SK-N-SH treated with all-trans-retinoic acid at 6 μM for 48 hours (cell line): ENCODE measurements at regions not wholly inside any gene's neighbourhood (a gene's known extent, or its start where the extent isn't known, plus 50 kb on each side); places are given as distances from the start of the nearest gene placed in this dataset.

Experiments used
- ARNTL ChIP-seq: fragments of 450-650 bp; formaldehyde crosslinking; IDR thresholded peaks from 2 replicates; pipeline ENCODE4 v1.5.0; 2020; ENCODE audit warnings: low read depth, mild to moderate bottlenecking, moderate library complexity, borderline replicate concordance
- BACH2 ChIP-seq: fragments of 250-450 bp; sonication (Bioruptor Pico); IDR thresholded peaks from 2 replicates; pipeline ENCODE4 v1.9.0; 2021; ENCODE audit warnings: mild to moderate bottlenecking, borderline replicate concordance
- CSDC2 ChIP-seq: fragments of 250-450 bp; sonication (Bioruptor Pico); IDR thresholded peaks from 2 replicates; pipeline ENCODE4 v1.5.0; 2020; ENCODE audit warnings: mild to moderate bottlenecking, moderate library complexity
- PATZ1 ChIP-seq: fragments of 250-450 bp; sonication (Bioruptor Pico); IDR thresholded peaks from 2 replicates; pipeline ENCODE4 v1.8.0; 2020; ENCODE audit warnings: mild to moderate bottlenecking, moderate library complexity, borderline replicate concordance
- TCF4 ChIP-seq: fragments of 250-450 bp; sonication (Bioruptor Pico); IDR thresholded peaks from 2 replicates; pipeline ENCODE4 v1.8.0; 2021; ENCODE audit warnings: mild to moderate bottlenecking, moderate library complexity, borderline replicate concordance
- ZC3H10 ChIP-seq: fragments of 250-450 bp; sonication (Bioruptor Pico); IDR thresholded peaks from 2 replicates; pipeline ENCODE4 v1.5.1; 2021; ENCODE audit warnings: mild to moderate bottlenecking, moderate library complexity
- ZFP30 ChIP-seq: fragments of 450-650 bp; formaldehyde crosslinking; IDR thresholded peaks from 2 replicates; pipeline ENCODE4 v1.5.0; 2022; ENCODE audit warnings: mild to moderate bottlenecking, moderate library complexity
- ZNF70 ChIP-seq: fragments of 450-650 bp; formaldehyde crosslinking; IDR thresholded peaks from 2 replicates; pipeline ENCODE4 v1.5.0; 2020; ENCODE audit warnings: mild to moderate bottlenecking, moderate library complexity

DNA sequence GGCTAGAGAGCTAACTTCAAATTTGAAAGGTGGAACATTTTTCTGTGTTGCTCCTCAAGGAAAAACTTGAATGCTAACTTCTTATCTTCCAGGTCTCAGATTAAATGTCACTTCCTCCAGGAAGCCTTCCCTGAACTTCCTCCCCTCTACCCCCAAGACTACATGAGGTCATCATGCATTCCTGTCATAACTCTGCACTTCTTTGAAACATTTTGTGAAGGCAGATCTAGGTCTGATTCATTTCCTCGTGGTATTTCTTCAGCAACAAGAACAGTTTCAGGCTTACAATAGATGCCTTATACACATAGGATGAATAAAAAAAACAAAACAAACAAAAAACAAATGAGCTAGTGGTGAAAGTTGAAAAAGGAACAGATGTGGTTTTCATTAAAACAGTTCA lies 97.1 kb upstream of the SRRM4 start:
- TF ChIP-seq ZNF70 (CRISPR knock-in tag) (no peak), TCF4 (CRISPR knock-in tag) (no peak), ZC3H10 (CRISPR knock-in tag) (no peak), BACH2 (CRISPR knock-in tag) (no peak), CSDC2 (no peak), ARNTL (CRISPR knock-in tag) (no peak), ZFP30 (CRISPR knock-in tag) (no peak), PATZ1 (no peak)
